ENCODE measurements at regions not wholly inside any gene's neighbourhood (a gene's known extent, or its start where the extent isn't known, plus 50 kb on each side); places are given as distances from the start of the nearest gene placed in this dataset.

- no peak for DNase-seq (ENCODE audit: low read depth)
These were observed 519.1 kb upstream of the IGFBP3 start for GRCh38 chr7:46440186-46440585.

- no peak for DNase-seq (ENCODE audit: low read depth)
These were observed 511.6 kb upstream of the IGFBP3 start for GRCh38 chr7:46432708-46433107.

- DNase-seq (ENCODE audit: low read depth) = no peak
These were observed 507.2 kb upstream of the IGFBP3 start for GRCh38 chr7:46428295-46428694.

- DNase-seq (ENCODE audit: low read depth) = no peak
These were observed 503.9 kb upstream of the IGFBP3 start for GRCh38 chr7:46424934-46425333.

GRCh38 chr7:46421441-46422230, 500.6 kb upstream of the IGFBP3 start:
- DNase-seq (ENCODE audit: low read depth) = no peak

- DNase-seq (ENCODE audit: low read depth) = no peak
These were observed 493.9 kb upstream of the IGFBP3 start for GRCh38 chr7:46414946-46415345.

- DNase-seq (ENCODE audit: low read depth) = no peak
These were observed 490.2 kb upstream of the IGFBP3 start for GRCh38 chr7:46411236-46411635.

- DNase-seq (ENCODE audit: low read depth) = no peak
These were observed 486.1 kb upstream of the IGFBP3 start for GRCh38 chr7:46407125-46407524.

- DNase-seq (ENCODE audit: low read depth) = no peak
These were observed 476.5 kb upstream of the IGFBP3 start for GRCh38 chr7:46397591-46397990.

- DNase-seq (ENCODE audit: low read depth) = peak; percentile 55
These were observed 475.4 kb upstream of the IGFBP3 start for GRCh38 chr7:46396481-46396880.

- peak; percentile 39 for DNase-seq (ENCODE audit: low read depth)
These were observed 472.1 kb upstream of the IGFBP3 start for GRCh38 chr7:46393142-46393541.

- peak; percentile 28 for DNase-seq (ENCODE audit: low read depth)
These were observed 470.4 kb upstream of the IGFBP3 start for GRCh38 chr7:46391231-46392201.

GRCh38 chr7:46390042-46390441, 469.0 kb upstream of the IGFBP3 start:
- DNase-seq (ENCODE audit: low read depth) = no peak

GRCh38 chr7:46389146-46389545, 468.1 kb upstream of the IGFBP3 start:
- no peak for DNase-seq (ENCODE audit: low read depth)

GRCh38 chr7:46387646-46388045, 466.6 kb upstream of the IGFBP3 start:
- DNase-seq (ENCODE audit: low read depth) = peak; percentile 69

- no peak for DNase-seq (ENCODE audit: low read depth)
These were observed 465.6 kb upstream of the IGFBP3 start for GRCh38 chr7:46386428-46387399.

- peak; percentile 98 for DNase-seq (ENCODE audit: low read depth)
These were observed 464.7 kb upstream of the IGFBP3 start for GRCh38 chr7:46385662-46386309.

- no peak for DNase-seq (ENCODE audit: low read depth)
These were observed 462.5 kb upstream of the IGFBP3 start for GRCh38 chr7:46383605-46384004.

GRCh38 chr7:46369933-46370654, 449.0 kb upstream of the IGFBP3 start:
- DNase-seq (ENCODE audit: low read depth) = peak; percentile 94

GRCh38 chr7:46368871-46369270, 447.8 kb upstream of the IGFBP3 start:
- no peak for DNase-seq (ENCODE audit: low read depth)

- DNase-seq (ENCODE audit: low read depth) = no peak
These were observed 445.5 kb upstream of the IGFBP3 start for GRCh38 chr7:46366526-46366925.
